ENCODE measurements at regions not wholly inside any gene's neighbourhood (a gene's known extent, or its start where the extent isn't known, plus 50 kb on each side); places are given as distances from the start of the nearest gene placed in this dataset.

DNA sequence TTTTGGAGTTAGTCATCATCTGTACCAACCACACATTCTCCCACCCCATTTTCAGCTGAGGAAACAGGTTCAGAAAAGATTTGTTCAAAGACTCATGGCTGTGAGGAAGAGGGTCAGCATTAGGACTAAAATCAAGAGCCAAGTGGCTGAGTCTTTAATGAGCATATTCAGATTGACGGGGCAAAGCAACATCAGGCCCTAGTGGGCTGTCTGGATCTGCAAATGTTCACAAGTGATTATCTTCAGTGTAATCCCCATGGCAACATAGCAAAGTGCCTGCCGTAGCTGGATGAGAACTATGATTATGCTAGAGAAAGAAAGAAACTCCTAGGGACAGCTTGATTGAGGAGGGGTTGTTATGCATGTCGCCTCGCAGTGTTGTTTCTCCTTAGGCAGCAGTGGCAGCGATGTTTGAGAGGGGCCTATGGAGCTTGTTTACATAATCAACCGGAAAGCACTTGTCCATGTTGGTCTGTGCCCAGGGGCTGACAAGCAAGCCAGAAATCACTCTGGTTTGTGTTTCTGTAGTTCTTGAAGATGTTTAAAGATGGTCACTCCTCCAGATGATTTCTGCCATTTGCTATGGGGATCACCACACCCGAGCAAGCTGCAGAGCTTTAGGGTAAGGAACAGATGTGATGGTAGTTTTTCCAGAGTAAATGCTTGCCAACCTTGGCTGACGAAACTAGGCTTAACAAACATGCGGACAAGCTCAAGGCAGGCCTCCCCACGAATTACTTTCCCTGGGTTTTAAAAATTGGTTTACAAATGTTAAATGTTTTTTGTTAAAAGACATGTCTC is 124.3 kb upstream of the MLIP start:
- Histone ChIP-seq H3K27ac (ENCODE audit: low read depth in 1 of 2, low read length in 1 of 2) (no peak overlapping the region), H3K36me3 (ENCODE audit: control insufficient read depth in 4 of 4, insufficient read depth in 4 of 4, low read length in 4 of 4) (no peaks in the 10 kb centered on the region), H3K9me3 (ENCODE audit: control insufficient read depth in 4 of 4, insufficient read depth in 3 of 4, low read length in 3 of 4) (no peaks in the 10 kb centered on the region), H3K4me1 (ENCODE audit: control insufficient read depth in 5 of 5, insufficient read depth in 5 of 5, low read length in 5 of 5) (peaks cover 0 to 21% (median 0%) of the 10 kb centered on the region in 5 donors), H3K27me3 (ENCODE audit: control insufficient read depth in 3 of 3, insufficient read depth in 3 of 3, low read length in 2 of 3) (no peaks in the 10 kb centered on the region), H3K4me3 (no peak overlapping the region), H3K9ac (ENCODE audit: insufficient read depth in 1 of 2, low read length in 2 of 2) (no peak overlapping the region)
- TF ChIP-seq, protein P1, sequence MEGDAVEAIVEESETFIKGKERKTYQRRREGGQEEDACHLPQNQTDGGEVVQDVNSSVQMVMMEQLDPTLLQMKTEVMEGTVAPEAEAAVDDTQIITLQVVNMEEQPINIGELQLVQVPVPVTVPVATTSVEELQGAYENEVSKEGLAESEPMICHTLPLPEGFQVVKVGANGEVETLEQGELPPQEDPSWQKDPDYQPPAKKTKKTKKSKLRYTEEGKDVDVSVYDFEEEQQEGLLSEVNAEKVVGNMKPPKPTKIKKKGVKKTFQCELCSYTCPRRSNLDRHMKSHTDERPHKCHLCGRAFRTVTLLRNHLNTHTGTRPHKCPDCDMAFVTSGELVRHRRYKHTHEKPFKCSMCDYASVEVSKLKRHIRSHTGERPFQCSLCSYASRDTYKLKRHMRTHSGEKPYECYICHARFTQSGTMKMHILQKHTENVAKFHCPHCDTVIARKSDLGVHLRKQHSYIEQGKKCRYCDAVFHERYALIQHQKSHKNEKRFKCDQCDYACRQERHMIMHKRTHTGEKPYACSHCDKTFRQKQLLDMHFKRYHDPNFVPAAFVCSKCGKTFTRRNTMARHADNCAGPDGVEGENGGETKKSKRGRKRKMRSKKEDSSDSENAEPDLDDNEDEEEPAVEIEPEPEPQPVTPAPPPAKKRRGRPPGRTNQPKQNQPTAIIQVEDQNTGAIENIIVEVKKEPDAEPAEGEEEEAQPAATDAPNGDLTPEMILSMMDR (IDR thresholded peaks at IDR 0.05; ENCODE audit: control extremely low read depth, extremely low read depth): no peak
- ATAC-seq (ENCODE audit: insufficient read depth, low FRiP score) (no peak), DNase-seq (peak; percentile 49 to 71 (median 56))
- 53 to 76% methylated on average over 10 of the region's 10 CpGs for WGBS, 2 donors

DNA sequence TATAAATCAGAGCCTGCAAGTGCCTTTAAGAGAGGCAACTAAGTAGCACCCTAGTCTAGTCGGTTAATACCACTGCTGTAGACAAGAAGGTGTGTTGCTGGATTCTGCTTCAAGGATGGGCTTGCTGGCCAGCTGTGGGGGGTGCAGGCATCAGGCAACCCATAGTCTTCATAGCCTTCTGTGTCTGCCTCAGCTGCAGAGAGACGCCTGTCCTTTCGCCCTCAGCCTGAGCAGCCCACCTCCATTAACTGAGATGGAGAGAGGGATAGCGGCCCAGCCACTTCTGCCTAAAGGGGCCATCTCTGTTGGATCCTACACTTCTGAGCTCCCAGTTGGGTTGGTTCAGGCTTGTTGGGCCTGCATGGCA is 123.7 kb upstream of the MLIP start:
- WGBS, 2 donors: 96 to 97% methylated on average over 4 of the region's 4 CpGs
- H3K27ac ChIP-seq (ENCODE audit: low read depth in 1 of 2, low read length in 1 of 2): no peak overlapping the region
- H3K4me3 ChIP-seq: no peak overlapping the region
- no peaks in the 10 kb centered on the region for H3K27me3 ChIP-seq (ENCODE audit: control insufficient read depth in 3 of 3, insufficient read depth in 3 of 3, low read length in 2 of 3)
- H3K4me1 ChIP-seq (ENCODE audit: control insufficient read depth in 5 of 5, insufficient read depth in 5 of 5, low read length in 5 of 5): peaks cover 0 to 21% (median 0%) of the 10 kb centered on the region in 5 donors
- no peaks in the 10 kb centered on the region for H3K9me3 ChIP-seq (ENCODE audit: control insufficient read depth in 4 of 4, insufficient read depth in 3 of 4, low read length in 3 of 4)
- DNase-seq (no peak), ATAC-seq (ENCODE audit: insufficient read depth, low FRiP score) (no peak)
- TF ChIP-seq, protein P1 (IDR thresholded peaks at IDR 0.05; ENCODE audit: control extremely low read depth, extremely low read depth): no peak
- no peak overlapping the region for H3K9ac ChIP-seq (ENCODE audit: insufficient read depth in 1 of 2, low read length in 2 of 2)
- no peaks in the 10 kb centered on the region for H3K36me3 ChIP-seq (ENCODE audit: control insufficient read depth in 4 of 4, insufficient read depth in 4 of 4, low read length in 4 of 4)

GRCh38 chr6:53989504-53989903 is 121.7 kb upstream of the MLIP start:
- Histone ChIP-seq H3K27ac (ENCODE audit: low read depth in 1 of 2, low read length in 1 of 2) (no peak overlapping the region), H3K36me3 (ENCODE audit: control insufficient read depth in 4 of 4, insufficient read depth in 4 of 4, low read length in 4 of 4) (no peaks in the 10 kb centered on the region), H3K9ac (ENCODE audit: insufficient read depth in 1 of 2, low read length in 2 of 2) (no peak overlapping the region), H3K4me1 (ENCODE audit: control insufficient read depth in 5 of 5, insufficient read depth in 5 of 5, low read length in 5 of 5) (peaks cover 0 to 21% (median 0%) of the 10 kb centered on the region in 5 donors), H3K9me3 (ENCODE audit: control insufficient read depth in 4 of 4, insufficient read depth in 3 of 4, low read length in 3 of 4) (no peaks in the 10 kb centered on the region), H3K4me3 (no peak overlapping the region), H3K27me3 (ENCODE audit: control insufficient read depth in 3 of 3, insufficient read depth in 3 of 3, low read length in 2 of 3) (no peaks in the 10 kb centered on the region)
- TF ChIP-seq, protein P1 (IDR thresholded peaks at IDR 0.05; ENCODE audit: control extremely low read depth, extremely low read depth): no peak
- ATAC-seq (ENCODE audit: insufficient read depth, low FRiP score) (no peak), DNase-seq (peak in 2 of 3 donors; percentile 72 to 80)

All from lung (tissue), 11 donors.